ENCODE measurements at regions not wholly inside any gene's neighbourhood (a gene's known extent, or its start where the extent isn't known, plus 50 kb on each side); places are given as distances from the start of the nearest gene placed in this dataset.

GRCh38 chr2:53445383-53446070 lies 322.1 kb upstream of the CHAC2 start:
- no peak overlapping the region for H3K27ac Mint-ChIP-seq
- peaks cover 0 to 16% (median 5%) of the 10 kb centered on the region in 3 donors for H3K27me3 Mint-ChIP-seq
- H3K4me3 Mint-ChIP-seq = no peak overlapping the region
- DNase-seq (no peak), ATAC-seq (ENCODE audit: low read depth in 2 of 2) (no peak)
- H3K4me1 Mint-ChIP-seq = no peaks in the 10 kb centered on the region
- no peaks in the 10 kb centered on the region for H3K9me3 Mint-ChIP-seq
- no peaks in the 10 kb centered on the region for H3K36me3 Mint-ChIP-seq

- Mint-ChIP-seq H3K9me3 (peaks cover 0 to 1% (median 0%) of the 10 kb centered on the region in 7 donors), H3K27me3 (peaks cover 0 to 16% (median 5%) of the 10 kb centered on the region in 3 donors), H3K4me3 (no peak overlapping the region), H3K4me1 (no peaks in the 10 kb centered on the region), H3K36me3 (no peaks in the 10 kb centered on the region), H3K27ac (no peak overlapping the region)
- no peak for DNase-seq
- no peak for ATAC-seq (ENCODE audit: low read depth in 2 of 2)
Observed at GRCh38 chr2:53442783-53443182, 324.8 kb upstream of the CHAC2 start.

DNA sequence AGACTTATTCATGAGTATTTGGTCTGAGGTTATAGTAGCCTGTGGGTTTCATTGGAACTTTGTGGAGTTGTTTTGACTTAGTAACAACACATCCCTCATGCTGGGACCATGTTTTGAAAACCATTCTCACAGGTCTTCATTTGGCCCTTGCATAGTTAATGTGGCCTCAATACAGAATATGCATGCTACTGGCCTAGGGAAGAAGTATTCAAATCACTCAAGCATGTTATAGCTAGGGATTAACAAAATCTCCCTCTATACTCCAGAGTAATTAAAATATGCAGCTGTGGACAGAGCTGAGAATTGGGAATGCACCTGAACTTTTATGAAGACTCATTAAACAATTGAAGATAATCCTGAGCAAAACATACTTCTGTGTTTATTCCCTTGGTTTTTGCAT lies 325.5 kb upstream of the CHAC2 start:
- Mint-ChIP-seq H3K4me3 (no peak overlapping the region), H3K9me3 (peaks cover 0 to 1% (median 0%) of the 10 kb centered on the region in 7 donors), H3K27me3 (peaks cover 0 to 16% (median 5%) of the 10 kb centered on the region in 3 donors), H3K4me1 (no peaks in the 10 kb centered on the region), H3K36me3 (no peaks in the 10 kb centered on the region), H3K27ac (no peak overlapping the region)
- DNase-seq = no peak
- ATAC-seq (ENCODE audit: low read depth in 2 of 2) = no peak

DNA sequence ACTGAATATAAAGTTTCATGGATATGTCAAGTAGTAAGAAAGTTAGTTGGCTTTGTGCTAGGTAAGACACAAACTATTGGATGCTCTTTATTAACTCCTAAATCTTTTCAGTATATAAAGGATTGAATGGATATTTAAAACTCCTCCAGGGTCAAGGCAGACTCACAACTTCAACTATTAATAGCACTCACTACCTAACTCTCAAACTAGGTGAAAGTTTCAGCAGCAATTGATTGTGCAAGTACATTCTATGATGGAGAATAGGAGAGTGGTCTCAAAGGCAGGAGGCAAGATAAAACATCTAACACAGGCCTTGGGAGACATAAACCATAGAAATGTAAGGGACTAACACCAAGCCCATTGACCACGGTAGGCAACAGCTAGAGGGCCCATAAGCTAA lies 328.9 kb upstream of the CHAC2 start:
- H3K27me3 Mint-ChIP-seq = peaks cover 0 to 8% (median 0%) of the 10 kb centered on the region in 3 donors

DNA sequence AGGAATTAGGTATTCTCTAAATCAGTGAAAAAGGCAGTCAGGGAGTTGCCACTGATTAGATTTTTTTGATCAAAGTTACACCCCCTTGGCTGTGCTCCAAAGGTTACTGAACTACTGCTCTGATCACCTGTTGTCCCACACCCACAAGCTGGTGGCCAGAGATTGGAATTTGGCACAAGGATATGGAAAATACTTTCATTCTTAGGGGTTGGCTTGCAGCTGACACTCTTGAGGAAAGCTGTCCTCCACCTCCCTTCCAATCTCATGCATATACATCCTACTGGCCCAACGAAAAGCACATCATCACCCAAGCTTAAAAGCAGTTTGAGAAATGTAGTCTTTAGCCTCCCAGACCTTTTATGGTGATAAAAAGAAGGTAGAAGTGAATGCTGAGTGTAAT lies 329.5 kb upstream of the CHAC2 start:
- H3K36me3 Mint-ChIP-seq = no peaks in the 10 kb centered on the region
- peaks cover 0 to 8% (median 0%) of the 10 kb centered on the region in 3 donors for H3K27me3 Mint-ChIP-seq
- no peak overlapping the region for H3K4me3 Mint-ChIP-seq
- ATAC-seq (ENCODE audit: low read depth in 2 of 2) (no peak), DNase-seq (no peak)
- H3K27ac Mint-ChIP-seq = no peak overlapping the region
- H3K9me3 Mint-ChIP-seq = peaks cover 0 to 1% (median 0%) of the 10 kb centered on the region in 7 donors
- H3K4me1 Mint-ChIP-seq = no peaks in the 10 kb centered on the region

More for the DNA sequence above, 328.9 kb upstream of the CHAC2 start:
- Mint-ChIP-seq H3K4me1 (no peaks in the 10 kb centered on the region), H3K9me3 (peaks cover 0 to 1% (median 0%) of the 10 kb centered on the region in 7 donors), H3K36me3 (no peaks in the 10 kb centered on the region), H3K4me3 (no peak overlapping the region), H3K27ac (no peak overlapping the region)
- no peak for DNase-seq
- ATAC-seq (ENCODE audit: low read depth in 2 of 2) = no peak

DNA sequence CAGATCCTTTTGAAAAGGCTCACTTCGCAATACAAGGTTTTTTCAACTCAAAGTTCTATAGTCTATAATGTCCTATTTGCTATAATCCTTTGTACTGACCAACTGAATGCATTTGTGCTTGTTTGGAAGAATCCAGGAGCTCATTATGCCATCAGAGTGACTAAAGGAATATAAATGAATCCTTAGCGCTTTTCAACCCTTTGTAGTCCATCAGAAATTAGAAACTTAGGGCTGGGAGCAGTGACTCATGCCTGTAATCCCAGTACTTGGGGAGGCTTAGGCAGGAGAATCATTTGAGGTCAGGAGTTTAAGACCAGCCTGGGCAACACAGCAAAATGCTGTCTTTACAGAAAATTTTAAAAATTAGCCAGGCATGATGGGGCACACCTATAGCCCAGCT lies 330.2 kb upstream of the CHAC2 start:
- DNase-seq = no peak
- ATAC-seq (ENCODE audit: low read depth in 2 of 2) = no peak
- no peaks in the 10 kb centered on the region for H3K36me3 Mint-ChIP-seq
- H3K27me3 Mint-ChIP-seq = peaks cover 0 to 4% (median 0%) of the 10 kb centered on the region in 3 donors
- H3K4me3 Mint-ChIP-seq = no peak overlapping the region
- no peaks in the 10 kb centered on the region for H3K4me1 Mint-ChIP-seq
- no peak overlapping the region for H3K27ac Mint-ChIP-seq
- H3K9me3 Mint-ChIP-seq = peaks cover 0 to 1% (median 0%) of the 10 kb centered on the region in 7 donors

DNA sequence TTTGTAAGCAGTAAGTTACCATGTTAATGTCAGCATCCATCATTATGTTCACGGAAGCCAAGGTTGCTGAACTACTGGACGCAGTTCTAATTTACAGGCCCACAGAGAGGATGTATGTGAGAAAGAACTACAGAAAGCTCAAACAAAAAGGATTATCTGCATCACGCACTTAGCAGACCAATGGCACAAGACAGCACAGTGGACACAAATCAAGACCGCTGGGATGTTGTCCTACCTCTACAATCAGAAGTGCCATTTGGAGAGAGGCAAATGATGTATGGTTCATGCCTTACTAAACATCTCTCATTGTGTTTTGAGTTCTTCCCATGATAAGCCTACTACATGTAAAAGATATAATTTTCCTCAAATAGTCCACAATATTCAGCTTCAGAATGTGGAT lies 330.7 kb upstream of the CHAC2 start:
- no peak overlapping the region for H3K27ac Mint-ChIP-seq
- ATAC-seq (ENCODE audit: low read depth in 2 of 2) = no peak
- no peak overlapping the region for H3K4me3 Mint-ChIP-seq
- no peaks in the 10 kb centered on the region for H3K36me3 Mint-ChIP-seq
- peaks cover 0 to 1% (median 0%) of the 10 kb centered on the region in 7 donors for H3K9me3 Mint-ChIP-seq
- no peaks in the 10 kb centered on the region for H3K27me3 Mint-ChIP-seq
- DNase-seq = no peak
- H3K4me1 Mint-ChIP-seq = no peaks in the 10 kb centered on the region

GRCh38 chr2:53435610-53436009 lies 332.0 kb upstream of the CHAC2 start:
- no peak for ATAC-seq (ENCODE audit: low read depth in 2 of 2)
- Mint-ChIP-seq H3K27ac (no peak overlapping the region), H3K36me3 (no peaks in the 10 kb centered on the region), H3K4me1 (no peaks in the 10 kb centered on the region), H3K27me3 (no peaks in the 10 kb centered on the region), H3K9me3 (peaks cover 0 to 1% (median 0%) of the 10 kb centered on the region in 7 donors), H3K4me3 (no peak overlapping the region)
- no peak for DNase-seq

DNA sequence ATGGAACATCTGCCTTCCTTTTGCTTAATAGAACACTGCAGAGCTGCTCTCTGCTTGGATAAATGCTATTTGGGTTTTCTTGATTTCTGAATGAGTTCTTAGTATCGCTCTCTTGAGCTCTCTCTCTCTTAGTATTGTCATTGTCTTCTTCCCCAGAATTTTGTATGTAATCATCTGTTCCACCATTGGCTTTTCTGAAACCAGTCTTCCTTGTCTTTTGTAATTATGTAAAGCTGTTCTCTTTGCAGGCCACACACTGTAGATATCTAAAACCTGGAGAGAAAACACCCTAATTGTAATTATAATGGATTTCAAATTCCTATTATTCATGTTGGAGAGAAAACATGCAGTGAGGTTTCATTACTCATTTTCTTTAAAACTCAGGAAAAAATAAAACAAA lies 333.1 kb upstream of the CHAC2 start:
- H3K27me3 Mint-ChIP-seq = no peaks in the 10 kb centered on the region
- ATAC-seq (ENCODE audit: low read depth in 2 of 2) = no peak
- H3K4me1 Mint-ChIP-seq = no peaks in the 10 kb centered on the region
- H3K36me3 Mint-ChIP-seq = no peaks in the 10 kb centered on the region
- no peak for DNase-seq
- H3K27ac Mint-ChIP-seq = no peak overlapping the region
- peaks cover 0 to 1% (median 0%) of the 10 kb centered on the region in 7 donors for H3K9me3 Mint-ChIP-seq
- H3K4me3 Mint-ChIP-seq = no peak overlapping the region

- no peaks in the 10 kb centered on the region for H3K9me3 Mint-ChIP-seq
- H3K4me1 Mint-ChIP-seq = no peaks in the 10 kb centered on the region
- DNase-seq (no peak), ATAC-seq (ENCODE audit: low read depth in 2 of 2) (no peak)
- no peak overlapping the region for H3K27ac Mint-ChIP-seq
- H3K4me3 Mint-ChIP-seq = no peak overlapping the region
- peaks cover 0 to 6% (median 0%) of the 10 kb centered on the region in 3 donors for H3K27me3 Mint-ChIP-seq
- H3K36me3 Mint-ChIP-seq = no peaks in the 10 kb centered on the region
Observed at GRCh38 chr2:53432936-53433335, 334.7 kb upstream of the CHAC2 start.

DNA sequence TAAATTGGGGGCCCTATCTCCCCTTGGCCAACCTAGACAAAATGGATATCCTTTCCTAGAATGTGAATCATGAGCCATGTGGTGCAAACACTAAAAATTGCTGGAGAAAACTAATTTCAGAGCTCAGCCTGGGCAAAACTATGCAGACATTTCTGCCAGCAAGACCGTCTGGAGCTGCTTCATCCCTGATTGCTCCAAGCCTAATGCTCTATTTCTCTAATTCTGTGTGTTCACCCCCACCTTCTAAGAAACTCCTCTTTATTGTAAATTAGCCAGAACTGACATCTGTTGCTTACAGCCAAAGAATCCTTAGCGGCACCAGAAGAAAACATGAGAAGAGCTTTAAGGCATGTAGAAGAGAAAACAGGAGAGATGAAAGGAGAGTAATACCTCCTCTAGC lies 337.7 kb upstream of the CHAC2 start:
- peaks cover 0 to 12% (median 0%) of the 10 kb centered on the region in 3 donors for H3K27me3 Mint-ChIP-seq
- H3K36me3 Mint-ChIP-seq = no peaks in the 10 kb centered on the region
- peaks cover 0 to 3% (median 0%) of the 10 kb centered on the region in 3 donors for H3K4me1 Mint-ChIP-seq
- no peak overlapping the region for H3K27ac Mint-ChIP-seq
- peaks cover 0 to 3% (median 0%) of the 10 kb centered on the region in 7 donors for H3K9me3 Mint-ChIP-seq
- ATAC-seq (ENCODE audit: low read depth in 2 of 2) (no peak), DNase-seq (no peak)
- no peak overlapping the region for H3K4me3 Mint-ChIP-seq

DNA sequence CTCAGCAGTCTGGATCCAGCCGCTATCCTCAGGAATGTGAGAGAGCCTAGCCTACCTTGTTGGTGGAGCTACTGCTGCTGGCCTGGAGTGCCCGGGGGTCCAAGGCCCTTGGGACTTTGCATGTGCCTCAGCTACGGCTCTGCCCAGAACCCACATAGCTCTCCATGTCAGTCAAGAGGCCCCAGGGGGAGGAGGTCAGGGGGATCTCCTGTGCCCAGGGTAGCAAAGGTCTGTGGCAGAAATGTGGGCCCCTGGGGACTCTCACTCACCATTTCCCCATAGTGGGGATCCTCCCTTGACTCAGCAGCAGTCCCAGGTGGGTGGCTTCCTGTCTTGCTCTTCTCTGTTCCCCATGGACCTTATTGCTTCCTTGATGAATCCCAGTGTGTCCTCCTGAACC lies 342.7 kb upstream of the CHAC2 start:
- peaks cover 0 to 12% (median 0%) of the 10 kb centered on the region in 3 donors for H3K27me3 Mint-ChIP-seq
- no peak overlapping the region for H3K27ac Mint-ChIP-seq
- no peak overlapping the region for H3K4me3 Mint-ChIP-seq
- no peak for DNase-seq
- no peak for ATAC-seq (ENCODE audit: low read depth in 2 of 2)
- H3K9me3 Mint-ChIP-seq = peaks cover 0 to 3% (median 0%) of the 10 kb centered on the region in 7 donors
- H3K36me3 Mint-ChIP-seq = no peaks in the 10 kb centered on the region
- peaks cover 0 to 3% (median 0%) of the 10 kb centered on the region in 3 donors for H3K4me1 Mint-ChIP-seq

- Mint-ChIP-seq H3K27me3 (peaks cover 0 to 5% (median 0%) of the 10 kb centered on the region in 3 donors), H3K36me3 (no peaks in the 10 kb centered on the region), H3K4me1 (peaks cover 0 to 3% (median 0%) of the 10 kb centered on the region in 3 donors), H3K4me3 (no peak overlapping the region), H3K9me3 (peaks cover 0 to 3% (median 0%) of the 10 kb centered on the region in 7 donors), H3K27ac (peak overlapping the region in 1 of 6 donors; percentile 9)
- DNase-seq = no peak
- no peak for ATAC-seq (ENCODE audit: low read depth in 2 of 2)
Observed at GRCh38 chr2:53423465-53423864, 344.1 kb upstream of the CHAC2 start.

DNA sequence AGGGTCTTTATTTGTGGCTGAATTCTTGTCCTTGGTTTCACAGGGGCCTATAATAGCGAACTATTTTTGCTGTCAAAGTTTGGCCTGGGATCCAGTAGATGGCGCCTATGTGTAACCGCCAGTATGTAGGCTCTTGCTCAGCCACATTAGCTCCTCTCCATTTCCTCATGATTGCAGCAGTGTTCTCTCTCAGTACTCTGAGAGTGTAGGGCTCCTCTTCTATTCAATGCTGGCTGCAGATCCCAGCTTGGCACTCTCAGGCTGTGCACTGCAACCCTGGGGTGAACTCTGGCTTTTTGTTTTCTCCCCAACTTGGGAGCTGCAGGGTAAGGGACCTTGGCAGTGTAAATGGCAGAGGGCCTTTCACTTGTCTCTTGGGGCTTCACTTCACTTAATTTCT lies 344.6 kb upstream of the CHAC2 start:
- Mint-ChIP-seq H3K27ac (no peak overlapping the region), H3K4me3 (no peak overlapping the region), H3K4me1 (peaks cover 0 to 3% (median 0%) of the 10 kb centered on the region in 3 donors), H3K36me3 (no peaks in the 10 kb centered on the region), H3K27me3 (peaks cover 0 to 5% (median 0%) of the 10 kb centered on the region in 3 donors), H3K9me3 (peaks cover 0 to 7% (median 2%) of the 10 kb centered on the region in 7 donors)
- DNase-seq = no peak
- ATAC-seq (ENCODE audit: low read depth in 2 of 2) = no peak
